ENCODE measurements at regions not wholly inside any gene's neighbourhood (a gene's known extent, or its start where the extent isn't known, plus 50 kb on each side); places are given as distances from the start of the nearest gene placed in this dataset.
"Not testable (repeated sequence)": the region's sequence is repeated elsewhere in the genome, so short reads cannot be mapped to it uniquely, and the experiment has no call there.

DNA sequence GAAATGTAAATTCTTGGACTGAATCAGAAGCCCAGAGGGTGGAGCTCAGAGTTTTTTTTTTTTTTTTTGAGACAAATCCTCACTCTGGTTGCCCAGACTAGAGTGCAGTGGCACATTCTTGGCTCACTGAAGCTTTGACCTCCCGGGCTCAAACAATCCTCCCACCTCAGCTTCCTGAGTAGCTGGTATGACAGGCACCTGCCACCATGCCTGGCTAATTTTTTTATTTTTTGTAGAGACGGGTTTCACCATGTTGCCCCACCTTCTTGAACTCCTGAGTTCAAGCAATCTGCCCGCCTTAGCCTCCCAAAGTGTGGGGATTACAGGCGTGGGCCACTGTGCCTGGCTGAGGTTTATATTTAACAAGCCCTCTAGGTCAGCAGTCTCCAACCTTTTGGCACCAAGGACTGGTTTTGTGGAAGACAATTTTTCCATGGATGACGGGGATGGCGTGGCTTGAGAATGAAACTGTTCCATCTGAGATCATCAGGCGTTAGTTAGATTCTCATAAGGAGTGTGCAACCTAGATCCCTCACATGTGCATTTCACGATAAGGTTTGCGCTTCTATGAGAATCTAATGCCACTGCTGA, 76.7 kb downstream of the FHIP1A start:
- peaks cover 11% of the 10 kb centered on the region for H3K27me3 Mint-ChIP-seq (ENCODE audit: low read depth)
- DNase-seq (no peak), ATAC-seq (no peak)
- no peaks in the 10 kb centered on the region for H3K9me3 Mint-ChIP-seq (ENCODE audit: insufficient read depth)
- no peak overlapping the region for H3K4me3 Mint-ChIP-seq
- H3K27ac Mint-ChIP-seq: no peak overlapping the region
- no peaks in the 10 kb centered on the region for H3K36me3 Mint-ChIP-seq (ENCODE audit: low read depth)
- POLR2A ChIA-PET: interaction anchor here (0.6 kb wide), 1 partner anchor 334 kb away, joined by 3 read pairs; no protein-coding TSS in a partner anchor
- CTCF ChIA-PET: no interaction called here
- H3K4me1 Mint-ChIP-seq (ENCODE audit: low read depth): no peaks in the 10 kb centered on the region

DNA sequence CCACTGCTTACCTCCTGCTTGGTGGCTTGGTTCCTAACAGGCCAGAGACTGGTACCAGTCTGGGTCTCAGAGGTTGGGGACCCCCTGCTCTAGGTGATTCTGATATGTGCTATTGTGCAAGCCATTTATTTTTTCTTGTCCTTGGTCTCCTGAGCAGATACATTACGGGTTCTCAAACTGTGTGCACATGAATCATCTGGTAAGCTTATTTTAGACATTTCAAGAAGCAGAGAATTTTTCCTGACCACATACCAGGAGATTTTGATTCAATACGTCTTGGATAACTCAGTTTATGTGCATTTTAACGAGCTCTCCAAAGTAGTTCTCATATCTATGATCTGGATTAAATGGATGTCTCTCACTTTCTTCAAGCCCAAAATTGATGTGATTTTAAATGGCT, 77.2 kb downstream of the FHIP1A start:
- Mint-ChIP-seq H3K9me3 (ENCODE audit: insufficient read depth) (no peaks in the 10 kb centered on the region), H3K36me3 (ENCODE audit: low read depth) (no peaks in the 10 kb centered on the region), H3K27me3 (ENCODE audit: low read depth) (peaks cover 11% of the 10 kb centered on the region), H3K4me3 (no peak overlapping the region), H3K27ac (no peak overlapping the region), H3K4me1 (ENCODE audit: low read depth) (no peaks in the 10 kb centered on the region)
- ATAC-seq (no peak), DNase-seq (no peak)
- CTCF ChIA-PET: no interaction called here
- POLR2A ChIA-PET: no interaction called here

GRCh38 chr4:151488968-151489367, 80.0 kb downstream of the FHIP1A start:
- no peaks in the 10 kb centered on the region for H3K4me1 Mint-ChIP-seq (ENCODE audit: low read depth)
- ATAC-seq (no peak), DNase-seq (no peak)
- H3K27me3 Mint-ChIP-seq (ENCODE audit: low read depth): peaks cover 7% of the 10 kb centered on the region
- no peaks in the 10 kb centered on the region for H3K36me3 Mint-ChIP-seq (ENCODE audit: low read depth)
- ChIA-PET CTCF (no interaction called here), POLR2A (no interaction called here)
- H3K27ac Mint-ChIP-seq: no peak overlapping the region
- no peaks in the 10 kb centered on the region for H3K9me3 Mint-ChIP-seq (ENCODE audit: insufficient read depth)
- no peak overlapping the region for H3K4me3 Mint-ChIP-seq

- ChIA-PET CTCF (no interaction called here), POLR2A (no interaction called here)
- H3K4me3 Mint-ChIP-seq: no peak overlapping the region
- no peaks in the 10 kb centered on the region for H3K36me3 Mint-ChIP-seq (ENCODE audit: low read depth)
- no peaks in the 10 kb centered on the region for H3K9me3 Mint-ChIP-seq (ENCODE audit: insufficient read depth)
- no peak overlapping the region for H3K27ac Mint-ChIP-seq
- no peak for DNase-seq
- no peak for ATAC-seq
- peaks cover 3% of the 10 kb centered on the region for H3K27me3 Mint-ChIP-seq (ENCODE audit: low read depth)
- no peaks in the 10 kb centered on the region for H3K4me1 Mint-ChIP-seq (ENCODE audit: low read depth)
These were observed 80.7 kb downstream of the FHIP1A start for GRCh38 chr4:151489462-151490203.

DNA sequence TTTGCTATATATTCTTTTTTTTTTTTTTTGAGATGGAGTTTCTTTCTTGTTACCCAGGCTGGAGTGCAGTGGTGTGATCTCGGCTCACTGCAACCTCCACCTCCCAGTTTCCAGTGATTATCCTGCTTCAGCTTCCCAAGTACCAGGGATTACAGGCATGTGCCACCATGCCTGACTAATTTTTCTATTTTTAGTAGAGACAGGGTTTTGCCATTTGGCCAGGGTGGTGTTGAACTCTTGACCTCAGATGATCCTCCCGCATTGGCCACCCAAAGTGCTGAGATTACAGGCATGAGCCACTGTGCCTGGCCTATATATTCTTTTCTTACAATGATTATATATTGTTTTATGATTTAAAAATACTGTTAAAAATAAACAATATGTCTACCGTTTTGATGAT, 86.6 kb downstream of the FHIP1A start:
- H3K9me3 Mint-ChIP-seq (ENCODE audit: insufficient read depth); H3K27me3 Mint-ChIP-seq (ENCODE audit: low read depth); DNase-seq; CTCF ChIA-PET; H3K4me1 Mint-ChIP-seq (ENCODE audit: low read depth); ATAC-seq; H3K4me3 Mint-ChIP-seq; H3K36me3 Mint-ChIP-seq (ENCODE audit: low read depth); POLR2A ChIA-PET; H3K27ac Mint-ChIP-seq: not testable (repeated sequence)

GRCh38 chr4:151511548-151511947, 102.6 kb downstream of the FHIP1A start:
- DNase-seq; H3K36me3 Mint-ChIP-seq (ENCODE audit: low read depth); H3K27me3 Mint-ChIP-seq (ENCODE audit: low read depth); H3K4me1 Mint-ChIP-seq (ENCODE audit: low read depth); H3K9me3 Mint-ChIP-seq (ENCODE audit: insufficient read depth); H3K4me3 Mint-ChIP-seq; POLR2A ChIA-PET; H3K27ac Mint-ChIP-seq; ATAC-seq; CTCF ChIA-PET: not testable (repeated sequence)

GRCh38 chr4:151517896-151518295, 108.9 kb downstream of the FHIP1A start:
- ChIA-PET CTCF (no interaction called here), POLR2A (no interaction called here)
- Mint-ChIP-seq H3K36me3 (ENCODE audit: low read depth) (no peaks in the 10 kb centered on the region), H3K4me3 (no peak overlapping the region), H3K27ac (no peak overlapping the region), H3K9me3 (ENCODE audit: insufficient read depth) (no peaks in the 10 kb centered on the region), H3K4me1 (ENCODE audit: low read depth) (no peaks in the 10 kb centered on the region), H3K27me3 (ENCODE audit: low read depth) (peaks cover 2% of the 10 kb centered on the region)
- ATAC-seq: no peak
- DNase-seq: no peak

- POLR2A ChIA-PET: no interaction called here
- Mint-ChIP-seq H3K4me1 (ENCODE audit: low read depth) (no peaks in the 10 kb centered on the region), H3K27ac (no peak overlapping the region), H3K36me3 (ENCODE audit: low read depth) (no peaks in the 10 kb centered on the region), H3K27me3 (ENCODE audit: low read depth) (peaks cover 2% of the 10 kb centered on the region), H3K9me3 (ENCODE audit: insufficient read depth) (no peaks in the 10 kb centered on the region), H3K4me3 (no peak overlapping the region)
- ATAC-seq (no peak), DNase-seq (no peak)
- CTCF ChIA-PET: no interaction called here
These were observed 109.4 kb downstream of the FHIP1A start for GRCh38 chr4:151518359-151518758.

- POLR2A ChIA-PET: no interaction called here
- CTCF ChIA-PET: no interaction called here
- H3K4me3 Mint-ChIP-seq: no peak overlapping the region
These were observed 110.9 kb downstream of the FHIP1A start for GRCh38 chr4:151519728-151520415.

GRCh38 chr4:151522866-151523519, 114.0 kb downstream of the FHIP1A start:
- ChIA-PET POLR2A (no interaction called here), CTCF (no interaction called here)
- Mint-ChIP-seq H3K9me3 (ENCODE audit: insufficient read depth) (no peaks in the 10 kb centered on the region), H3K27ac (no peak overlapping the region), H3K4me1 (ENCODE audit: low read depth) (no peaks in the 10 kb centered on the region), H3K27me3 (ENCODE audit: low read depth) (peaks cover 2% of the 10 kb centered on the region), H3K36me3 (ENCODE audit: low read depth) (no peaks in the 10 kb centered on the region), H3K4me3 (no peak overlapping the region)
- DNase-seq: no peak
- ATAC-seq: no peak

More at GRCh38 chr4:151519728-151520415, 110.9 kb downstream of the FHIP1A start:
- no peaks in the 10 kb centered on the region for H3K36me3 Mint-ChIP-seq (ENCODE audit: low read depth)
- DNase-seq: no peak
- H3K27ac Mint-ChIP-seq: no peak overlapping the region
- H3K27me3 Mint-ChIP-seq (ENCODE audit: low read depth): peaks cover 2% of the 10 kb centered on the region
- no peaks in the 10 kb centered on the region for H3K9me3 Mint-ChIP-seq (ENCODE audit: insufficient read depth)
- H3K4me1 Mint-ChIP-seq (ENCODE audit: low read depth): no peaks in the 10 kb centered on the region
- ATAC-seq: no peak

DNA sequence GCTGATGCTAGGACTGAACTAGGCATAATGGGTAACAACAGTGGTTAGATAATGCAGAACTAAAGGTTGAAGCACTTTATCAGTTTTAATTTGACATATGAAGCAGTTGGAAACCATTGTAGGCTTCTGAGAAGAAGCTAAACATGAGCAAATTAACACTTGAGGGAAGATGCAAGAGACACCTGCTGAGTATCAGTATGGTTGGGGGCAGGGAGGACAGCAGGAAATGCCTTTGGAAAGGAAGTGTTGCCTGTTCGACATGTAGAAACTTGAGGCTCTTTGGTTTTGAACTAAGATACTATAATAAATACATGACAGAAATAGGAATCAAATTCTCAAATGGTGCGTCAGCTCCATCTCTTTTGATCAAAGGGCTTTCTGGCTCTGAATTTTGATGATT, 115.6 kb downstream of the FHIP1A start:
- ATAC-seq (no peak), DNase-seq (no peak)
- H3K4me3 Mint-ChIP-seq: no peak overlapping the region
- ChIA-PET POLR2A (no interaction called here), CTCF (no interaction called here)
- no peak overlapping the region for H3K27ac Mint-ChIP-seq
- H3K27me3 Mint-ChIP-seq (ENCODE audit: low read depth): peaks cover 2% of the 10 kb centered on the region
- H3K36me3 Mint-ChIP-seq (ENCODE audit: low read depth): no peaks in the 10 kb centered on the region
- no peaks in the 10 kb centered on the region for H3K4me1 Mint-ChIP-seq (ENCODE audit: low read depth)
- H3K9me3 Mint-ChIP-seq (ENCODE audit: insufficient read depth): no peaks in the 10 kb centered on the region

DNA sequence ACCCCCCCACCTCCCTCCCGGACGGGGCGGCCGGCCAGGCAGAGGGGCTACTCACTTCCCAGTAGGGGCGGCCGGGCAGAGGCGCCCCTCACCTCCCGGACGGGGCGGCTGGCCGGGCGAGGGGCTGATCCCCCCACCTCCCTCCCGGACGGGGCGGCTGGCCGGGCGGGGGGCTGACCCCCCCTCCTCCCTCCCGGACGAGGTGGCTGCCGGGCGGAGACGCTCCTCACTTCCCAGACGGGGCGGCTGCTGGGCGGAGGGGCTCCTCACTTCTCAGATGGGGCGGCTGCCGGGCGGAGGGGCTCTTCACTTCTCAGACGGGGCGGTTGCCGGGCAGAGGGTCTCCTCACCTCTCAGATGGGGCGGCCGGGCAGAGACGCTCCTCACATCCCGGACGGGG, 117.5 kb downstream of the FHIP1A start:
- DNase-seq; H3K9me3 Mint-ChIP-seq (ENCODE audit: insufficient read depth); CTCF ChIA-PET; H3K27me3 Mint-ChIP-seq (ENCODE audit: low read depth); H3K4me1 Mint-ChIP-seq (ENCODE audit: low read depth); POLR2A ChIA-PET; ATAC-seq; H3K4me3 Mint-ChIP-seq; H3K36me3 Mint-ChIP-seq (ENCODE audit: low read depth); H3K27ac Mint-ChIP-seq: not testable (repeated sequence)
